Osteoblast (primary cell): ENCODE measurements at regions not wholly inside any gene's neighbourhood (a gene's known extent, or its start where the extent isn't known, plus 50 kb on each side); places are given as distances from the start of the nearest gene placed in this dataset.

Experiments
- DNase-seq: peaks from one replicate; pipeline ENCODE4 v3.0.0; 2011; ENCODE audit warnings: low spot score, mixed read lengths; ENCODE audit not compliant: insufficient read length; ENCODE audit errors: missing footprints
- H2AFZ ChIP-seq: 2 replicates; pipeline ENCODE4 v1.6.0; 2011; ENCODE audit warnings: mild to moderate bottlenecking, low read length
- H3K27ac ChIP-seq: 2 replicates; pipeline ENCODE4 v1.5.1; 2011; ENCODE audit warnings: mild to moderate bottlenecking, low read depth, low read length, moderate library complexity
- H3K27me3 ChIP-seq: 2 replicates; pipeline ENCODE4 v1.6.0; 2012; ENCODE audit warnings: mild to moderate bottlenecking, control low read depth, inconsistent platforms, low read length, moderate library complexity; ENCODE audit not compliant: insufficient read depth
- H3K36me3 ChIP-seq: 2 replicates; pipeline ENCODE4 v1.5.1; 2011; ENCODE audit warnings: mild to moderate bottlenecking, low read length, control low read depth, moderate library complexity; ENCODE audit not compliant: insufficient read depth
- H3K4me1 ChIP-seq: 2 replicates; pipeline ENCODE4 v1.5.1; 2011; ENCODE audit warnings: mild to moderate bottlenecking, low read length, control low read depth, moderate library complexity; ENCODE audit not compliant: insufficient read depth
- H3K4me2 ChIP-seq: 2 replicates; pipeline ENCODE4 v1.6.0; 2011; ENCODE audit warnings: mild to moderate bottlenecking, low read length; ENCODE audit not compliant: insufficient read depth
- H3K4me3 ChIP-seq: fragments of 200-600 bp; sonication (generic); 3 replicates; pipeline ENCODE4 v1.5.1; 2012; ENCODE audit warnings: mild to moderate bottlenecking, low read length, inconsistent platforms; ENCODE audit not compliant: insufficient read depth
- H3K79me2 ChIP-seq: 2 replicates; pipeline ENCODE4 v1.6.0; 2012; ENCODE audit warnings: mild to moderate bottlenecking, low read length, control low read depth, inconsistent platforms; ENCODE audit not compliant: insufficient read depth
- H3K9me3 ChIP-seq: 2 replicates; pipeline ENCODE4 v1.5.1; 2011; ENCODE audit warnings: low read depth, low read length, control low read depth
- H4K20me1 ChIP-seq: 2 replicates; pipeline ENCODE4 v1.6.0; 2012; ENCODE audit warnings: mild to moderate bottlenecking, low read length, control low read depth; ENCODE audit not compliant: insufficient read depth
- TF ChIP-seq, protein P1 (sequence below): IDR thresholded peaks from 2 replicates; pipeline ENCODE4 v1.5.1; 2011; ENCODE audit warnings: mild to moderate bottlenecking, low read depth, low read length, moderate library complexity; ENCODE audit errors: extremely low read depth

DNA sequence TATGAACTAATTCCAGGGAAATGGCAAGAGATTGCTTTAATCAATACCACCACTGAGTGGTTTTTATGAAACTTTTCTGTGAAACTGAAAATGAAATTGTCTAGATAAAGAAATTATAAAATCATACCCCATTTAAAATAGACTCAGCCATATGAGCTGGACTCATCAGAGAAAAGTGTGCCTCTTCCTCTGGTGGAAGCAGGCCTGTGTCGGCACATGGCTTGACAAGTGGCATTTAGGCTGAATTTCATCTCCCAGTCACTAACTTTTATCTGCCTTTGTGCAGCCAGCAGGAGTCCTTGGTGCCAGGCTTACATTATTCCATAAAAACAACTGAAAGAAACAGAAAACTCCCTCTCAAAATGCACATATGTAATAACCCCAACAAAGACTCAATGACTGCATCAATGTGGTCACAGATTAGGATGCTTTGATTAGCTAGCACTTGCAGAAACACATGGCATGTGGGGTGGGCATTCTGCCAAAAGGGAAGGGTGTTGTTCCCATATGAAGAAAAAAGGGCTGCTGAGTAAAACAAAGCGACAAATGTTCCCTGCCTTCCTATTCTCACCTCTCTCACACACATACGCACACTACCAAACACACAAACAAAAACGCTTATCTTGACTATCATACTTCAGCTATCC lies 232.3 kb downstream of the PABPC4L start:
- Histone ChIP-seq H3K36me3 (no peaks in the 10 kb centered on the region), H3K4me3 (no peak overlapping the region), H2AFZ (no peak overlapping the region), H3K79me2 (no peaks in the 10 kb centered on the region), H3K4me1 (no peaks in the 10 kb centered on the region), H3K27ac (no peak overlapping the region), H4K20me1 (no peaks in the 10 kb centered on the region), H3K4me2 (no peak overlapping the region), H3K27me3 (no peaks in the 10 kb centered on the region), H3K9me3 (no peaks in the 10 kb centered on the region)
- no peak for DNase-seq
- TF ChIP-seq, protein P1, sequence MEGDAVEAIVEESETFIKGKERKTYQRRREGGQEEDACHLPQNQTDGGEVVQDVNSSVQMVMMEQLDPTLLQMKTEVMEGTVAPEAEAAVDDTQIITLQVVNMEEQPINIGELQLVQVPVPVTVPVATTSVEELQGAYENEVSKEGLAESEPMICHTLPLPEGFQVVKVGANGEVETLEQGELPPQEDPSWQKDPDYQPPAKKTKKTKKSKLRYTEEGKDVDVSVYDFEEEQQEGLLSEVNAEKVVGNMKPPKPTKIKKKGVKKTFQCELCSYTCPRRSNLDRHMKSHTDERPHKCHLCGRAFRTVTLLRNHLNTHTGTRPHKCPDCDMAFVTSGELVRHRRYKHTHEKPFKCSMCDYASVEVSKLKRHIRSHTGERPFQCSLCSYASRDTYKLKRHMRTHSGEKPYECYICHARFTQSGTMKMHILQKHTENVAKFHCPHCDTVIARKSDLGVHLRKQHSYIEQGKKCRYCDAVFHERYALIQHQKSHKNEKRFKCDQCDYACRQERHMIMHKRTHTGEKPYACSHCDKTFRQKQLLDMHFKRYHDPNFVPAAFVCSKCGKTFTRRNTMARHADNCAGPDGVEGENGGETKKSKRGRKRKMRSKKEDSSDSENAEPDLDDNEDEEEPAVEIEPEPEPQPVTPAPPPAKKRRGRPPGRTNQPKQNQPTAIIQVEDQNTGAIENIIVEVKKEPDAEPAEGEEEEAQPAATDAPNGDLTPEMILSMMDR, result no peak

DNA sequence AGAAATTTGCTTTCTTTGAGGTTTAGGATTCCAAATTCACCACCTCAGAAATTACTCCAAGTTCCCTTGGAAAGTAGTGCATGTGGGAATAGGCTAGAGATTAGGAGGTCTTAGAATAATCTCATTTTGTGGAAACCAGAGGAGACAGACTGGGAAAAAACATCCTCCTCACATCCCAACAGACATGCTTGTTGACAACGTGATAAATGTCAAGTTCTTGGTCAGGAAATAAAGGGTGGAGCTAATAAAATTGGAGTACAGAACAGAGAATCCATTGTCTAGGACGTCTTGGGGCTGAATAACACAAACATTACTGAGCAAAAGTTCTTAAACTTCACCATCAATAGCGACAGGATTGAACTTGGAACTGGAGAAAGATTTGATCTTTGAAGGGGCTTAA lies 233.4 kb downstream of the PABPC4L start:
- Histone ChIP-seq H3K4me3 (no peak overlapping the region), H3K4me2 (no peak overlapping the region), H3K36me3 (no peaks in the 10 kb centered on the region), H3K79me2 (no peaks in the 10 kb centered on the region), H3K9me3 (no peaks in the 10 kb centered on the region), H3K4me1 (no peaks in the 10 kb centered on the region), H3K27ac (no peak overlapping the region), H3K27me3 (no peaks in the 10 kb centered on the region), H2AFZ (no peak overlapping the region), H4K20me1 (no peaks in the 10 kb centered on the region)
- DNase-seq, result no peak
- TF ChIP-seq, protein P1, result no peak

DNA sequence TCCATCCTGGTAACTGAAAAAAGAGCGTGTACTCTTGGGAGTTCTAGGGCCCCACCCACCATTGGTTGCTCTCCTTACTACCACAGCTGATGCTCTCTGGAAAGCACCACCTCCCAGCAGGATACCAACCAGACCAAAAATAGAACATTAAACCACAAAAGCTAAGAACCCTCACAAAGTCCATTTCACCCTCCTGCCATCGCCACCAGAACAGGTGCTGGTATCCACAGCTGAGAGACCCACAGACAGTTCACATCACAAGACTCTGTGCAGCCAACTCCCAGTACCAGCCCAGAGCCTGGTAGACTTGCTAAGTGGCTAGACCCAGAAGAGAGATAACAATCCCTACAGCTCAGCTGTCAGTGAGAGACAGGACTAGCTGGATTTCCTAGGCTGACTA lies 240.6 kb downstream of the PABPC4L start:
- no peak overlapping the region for H3K4me2 ChIP-seq
- TF ChIP-seq, protein P1, result no peak
- no peak for DNase-seq

DNA sequence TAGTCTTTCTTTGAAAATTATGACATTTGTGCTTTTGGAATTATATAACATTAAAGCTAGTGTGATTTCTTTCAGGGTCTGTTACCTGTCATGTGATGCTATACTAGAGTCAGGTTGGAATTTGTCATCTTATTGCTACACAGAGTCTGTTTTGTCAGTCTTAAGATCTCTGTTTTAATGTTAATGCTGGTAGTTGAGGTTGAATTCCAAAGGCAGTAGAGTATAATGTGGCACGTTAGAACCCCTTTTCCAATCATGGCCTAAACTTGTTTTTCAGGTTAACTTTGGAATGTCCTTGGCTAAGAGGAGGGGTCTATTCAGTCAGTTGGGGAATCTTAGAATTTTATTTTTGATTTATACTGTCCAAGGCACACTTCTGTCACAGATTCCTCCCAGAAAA lies 258.5 kb downstream of the PABPC4L start:
- H3K4me2 ChIP-seq, result no peak overlapping the region
- H3K4me3 ChIP-seq, result no peak overlapping the region
- no peak for DNase-seq
- H3K79me2 ChIP-seq, result no peaks in the 10 kb centered on the region
- TF ChIP-seq, protein P1, result no peak
- H2AFZ ChIP-seq, result no peak overlapping the region
- peaks cover 2% of the 10 kb centered on the region for H3K9me3 ChIP-seq
- no peaks in the 10 kb centered on the region for H3K27me3 ChIP-seq
- no peaks in the 10 kb centered on the region for H3K4me1 ChIP-seq
- H4K20me1 ChIP-seq, result no peaks in the 10 kb centered on the region
- no peaks in the 10 kb centered on the region for H3K36me3 ChIP-seq
- H3K27ac ChIP-seq, result no peak overlapping the region

More for the DNA sequence above, 240.6 kb downstream of the PABPC4L start:
- H3K79me2 ChIP-seq, result no peaks in the 10 kb centered on the region
- no peaks in the 10 kb centered on the region for H3K4me1 ChIP-seq
- H2AFZ ChIP-seq, result no peak overlapping the region
- H3K9me3 ChIP-seq, result no peaks in the 10 kb centered on the region
- no peaks in the 10 kb centered on the region for H4K20me1 ChIP-seq
- no peaks in the 10 kb centered on the region for H3K36me3 ChIP-seq
- H3K27ac ChIP-seq, result no peak overlapping the region
- H3K27me3 ChIP-seq, result no peaks in the 10 kb centered on the region
- no peak overlapping the region for H3K4me3 ChIP-seq
